Colonic mucosa (tissue), 4 donors: ENCODE measurements at regions not wholly inside any gene's neighbourhood (a gene's known extent, or its start where the extent isn't known, plus 50 kb on each side); places are given as distances from the start of the nearest gene placed in this dataset.

Experiments
- DNase-seq: peaks from one replicate; pipeline ENCODE4 v3.0.0-alpha.2; 2020
- H3K27ac ChIP-seq: fragments of 200-600 bp; one replicate; pipeline ENCODE4 v1.8.0; 2021
- H3K27me3 ChIP-seq: fragments of 200-600 bp; one replicate; pipeline ENCODE4 v1.8.0; 2021
- H3K36me3 ChIP-seq: fragments of 200-600 bp; one replicate; pipeline ENCODE4 v1.8.0; 2021
- H3K4me1 ChIP-seq: fragments of 200-600 bp; one replicate; pipeline ENCODE4 v1.8.0; 2021; ENCODE audit warnings: mild to moderate bottlenecking
- H3K4me3 ChIP-seq: fragments of 200-600 bp; one replicate; pipeline ENCODE4 v1.8.0; 2021
- H3K9ac ChIP-seq, 2 donors: one replicate each; pipeline ENCODE4 v1.7.0; 2013; ENCODE audit warnings: control low read depth in 2 of 2, low read depth in 2 of 2, low read length in 2 of 2
- H3K9me3 ChIP-seq: fragments of 200-600 bp; one replicate; pipeline ENCODE4 v1.8.0; 2021
- CTCF ChIP-seq: fragments of 200-600 bp; IDR thresholded peaks from one replicate; pipeline ENCODE4 v1.8.0; 2022; ENCODE audit warnings: antibody characterized with exemption, mild to moderate bottlenecking
- intact Hi-C: fragments of 100-400 bp; cut with DNase I; formaldehyde crosslinking; loops from one replicate; pipeline ENCODE4 v1.14.1; 2022
- donor health status: healthy.
- donor health status: DM: no; HTN: no; CAD: no.
- donor health status: DM: no; HTN: no; CAD: no.

GRCh38 chr10:78539247-78539766, 505.6 kb downstream of the RPS24 start:
- H3K9ac ChIP-seq, result no peak overlapping the region
- TF ChIP-seq CTCF, result no peak
- no peak for DNase-seq
- intact Hi-C loops, result no loop called here
- H3K36me3 ChIP-seq, result no peaks in the 10 kb centered on the region
- H3K27me3 ChIP-seq, result no peaks in the 10 kb centered on the region
- H3K9me3 ChIP-seq, result no peaks in the 10 kb centered on the region
- H3K27ac ChIP-seq, result no peak overlapping the region
- no peak overlapping the region for H3K4me3 ChIP-seq
- H3K4me1 ChIP-seq, result peaks cover 19% of the 10 kb centered on the region

GRCh38 chr10:78540355-78541076, 506.9 kb downstream of the RPS24 start:
- H3K4me3 ChIP-seq, result no peak overlapping the region
- H3K9me3 ChIP-seq, result no peaks in the 10 kb centered on the region
- no peaks in the 10 kb centered on the region for H3K27me3 ChIP-seq
- intact Hi-C loops, result no loop called here
- no peak for TF ChIP-seq CTCF
- H3K9ac ChIP-seq, result no peak overlapping the region
- H3K4me1 ChIP-seq, result peaks cover 19% of the 10 kb centered on the region
- no peaks in the 10 kb centered on the region for H3K36me3 ChIP-seq
- no peak overlapping the region for H3K27ac ChIP-seq
- DNase-seq, result no peak

DNA sequence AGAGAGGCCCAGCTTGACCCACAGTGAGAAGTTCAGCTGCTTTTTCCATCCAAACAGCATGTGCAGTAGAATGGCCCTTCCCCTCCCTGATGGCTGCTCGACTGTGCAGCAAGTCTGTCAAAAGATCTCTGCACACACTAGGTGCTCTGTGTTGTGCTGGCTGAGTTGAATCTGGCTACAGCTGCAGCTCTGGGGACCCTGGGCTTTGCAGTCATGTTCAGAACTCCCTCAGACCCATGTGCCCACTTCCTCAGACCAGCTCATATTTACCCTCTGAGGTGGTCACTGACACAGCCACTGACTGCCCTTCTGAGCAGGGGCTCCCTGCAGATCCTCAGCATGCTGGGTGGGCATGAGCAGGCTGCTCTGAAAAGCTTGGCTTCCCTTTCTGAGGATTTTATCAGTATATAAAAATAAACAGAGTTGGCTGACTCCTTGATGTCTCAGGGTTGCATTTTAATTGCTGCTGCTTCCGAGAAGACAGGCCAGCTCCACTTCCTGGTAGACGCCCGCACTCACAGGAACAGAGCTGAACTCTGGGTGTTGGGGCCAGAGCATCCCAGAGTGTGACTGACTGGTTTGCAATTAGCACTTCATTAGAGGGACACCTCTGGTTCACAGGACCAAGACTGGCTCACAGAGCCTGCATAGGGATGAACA, 507.9 kb downstream of the RPS24 start:
- H3K9me3 ChIP-seq, result no peaks in the 10 kb centered on the region
- no peak overlapping the region for H3K4me3 ChIP-seq
- intact Hi-C loops, result no loop called here
- no peaks in the 10 kb centered on the region for H3K27me3 ChIP-seq
- peak overlapping the region; percentile 18 for H3K27ac ChIP-seq
- peaks cover 19% of the 10 kb centered on the region for H3K4me1 ChIP-seq
- no peak overlapping the region for H3K9ac ChIP-seq
- H3K36me3 ChIP-seq, result no peaks in the 10 kb centered on the region
- peak; percentile 68 for DNase-seq
- TF ChIP-seq CTCF, result no peak

- H3K4me3 ChIP-seq, result no peak overlapping the region
- intact Hi-C loops, result no loop called here
Observed at GRCh38 chr10:78542141-78542489, 508.5 kb downstream of the RPS24 start.

GRCh38 chr10:78542521-78542920, 508.9 kb downstream of the RPS24 start:
- intact Hi-C loops, result no loop called here
- Histone ChIP-seq H3K9ac (no peak overlapping the region), H3K4me1 (peaks cover 19% of the 10 kb centered on the region), H3K36me3 (no peaks in the 10 kb centered on the region), H3K4me3 (no peak overlapping the region), H3K27me3 (no peaks in the 10 kb centered on the region), H3K9me3 (no peaks in the 10 kb centered on the region), H3K27ac (peak overlapping the region; percentile 18)
- no peak for TF ChIP-seq CTCF
- no peak for DNase-seq

More at GRCh38 chr10:78542141-78542489, 508.5 kb downstream of the RPS24 start:
- Histone ChIP-seq H3K4me1 (peaks cover 19% of the 10 kb centered on the region), H3K36me3 (no peaks in the 10 kb centered on the region), H3K9ac (no peak overlapping the region), H3K27ac (peak overlapping the region; percentile 18), H3K27me3 (no peaks in the 10 kb centered on the region), H3K9me3 (no peaks in the 10 kb centered on the region)
- DNase-seq, result peak; percentile 70
- TF ChIP-seq CTCF, result no peak
